Stomach (tissue), 8 donors: ENCODE measurements at regions not wholly inside any gene's neighbourhood (a gene's known extent, or its start where the extent isn't known, plus 50 kb on each side); places are given as distances from the start of the nearest gene placed in this dataset.

Source experiments
- DNase-seq, 2 donors: peaks; one replicate each; pipeline versions ENCODE4 v3.0.0 to v3.0.0-alpha.2; 2013 to 2019
- H3K27ac ChIP-seq, 5 donors: fragments of 200-600 bp in 4 of 5; sonication (generic) in 4 of 5; one replicate each; pipeline ENCODE4 v1.5.1; 2013 to 2019; ENCODE audit warnings: mild to moderate bottlenecking in 1 of 5, moderate library complexity in 1 of 5
- H3K27me3 ChIP-seq, 3 donors: fragments of 200-600 bp; sonication (generic); one replicate each; pipeline ENCODE4 v1.5.1; 2017 to 2019; ENCODE audit warnings: mixed run types in 1 of 3
- H3K36me3 ChIP-seq, 4 donors: fragments of 200-600 bp; sonication (generic); 1 replicate in 3 of 4; 2 replicates in 1 of 4; pipeline ENCODE4 v1.5.1; 2016 to 2019
- H3K4me1 ChIP-seq, 4 donors: fragments of 200-600 bp; sonication (generic); one replicate each; pipeline ENCODE4 v1.5.1; 2016 to 2019
- H3K4me3 ChIP-seq, 4 donors: fragments of 200-600 bp; sonication (generic) in 3 of 4; one replicate each; pipeline ENCODE4 v1.5.1; 2016 to 2019; ENCODE audit warnings: mild to moderate bottlenecking in 1 of 4
- H3K9me3 ChIP-seq, 4 donors: fragments of 200-600 bp; sonication (generic); one replicate each; pipeline ENCODE4 v1.5.1; 2016 to 2019
- CTCF ChIP-seq, 7 experiments: fragments of 450-650 bp in 4 of 7; fragments of 200-600 bp in 3 of 7; sonication (generic) in 3 of 7; IDR thresholded peaks; one replicate each; pipeline ENCODE4 v1.5.1; 2016 to 2019; ENCODE audit warnings: antibody characterized with exemption in 7 of 7, control low read depth in 2 of 7, mild to moderate bottlenecking in 1 of 7
- EP300 ChIP-seq: sonication (generic); formaldehyde crosslinking; IDR thresholded peaks from one replicate; pipeline ENCODE4 v1.6.1; 2017; ENCODE audit warnings: antibody characterized with exemption
- POLR2A ChIP-seq, 4 donors: fragments of 450-650 bp; IDR thresholded peaks; one replicate each; pipeline ENCODE4 v1.6.1; 2016; ENCODE audit warnings: antibody characterized with exemption in 4 of 4, control low read depth in 2 of 4, mild to moderate bottlenecking in 1 of 4, moderate library complexity in 1 of 4
- POLR2AphosphoS5 ChIP-seq, 3 donors: sonication (generic); formaldehyde crosslinking; IDR thresholded peaks; one replicate each; pipeline ENCODE4 v1.6.1; 2016; ENCODE audit warnings: antibody characterized with exemption in 3 of 3
- WGBS, 5 donors: extraction: QIAGEN DNeasy Blood & Tissue Kit in 3 of 5; methylation state at CpG; one replicate each; pipeline versions ENCODE4 v1.1.5 to v1.1.7; 2013 to 2018; 5-methylcytosine and 5-hydroxymethylcytosine counted together
- intact Hi-C: fragments of 100-400 bp; cut with DNase I; formaldehyde crosslinking; loops from one replicate; pipeline ENCODE4 v1.15.1; 2023; ENCODE audit warnings: low total_unique reads
- donor health status: healthy with polysubstance abuse.
- donor health status: Bipolar disorder and iron deficiency.
- donor health status: healthy.

DNA sequence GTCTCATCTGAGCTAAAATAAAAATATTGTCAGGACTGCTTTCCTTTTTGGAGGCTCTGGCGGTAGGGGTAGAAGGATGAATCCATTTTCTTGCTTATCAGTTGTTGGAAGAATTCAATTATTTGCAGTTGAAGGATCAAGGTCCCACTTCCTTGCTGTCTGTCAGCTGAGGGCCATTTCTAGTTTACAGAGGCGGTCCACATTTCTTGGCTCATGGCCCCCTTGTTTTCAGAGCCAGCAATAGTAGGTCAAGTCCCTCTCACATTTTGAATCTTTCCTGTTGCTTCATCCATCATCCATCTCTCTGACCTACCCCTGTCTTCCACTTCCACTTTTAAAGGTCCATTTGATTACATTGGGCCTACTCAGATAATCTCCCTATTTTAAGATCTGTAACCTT is 1099.3 kb upstream of the DIAPH2 start:
- H3K36me3 ChIP-seq: no peaks in the 10 kb centered on the region
- no peaks in the 10 kb centered on the region for H3K27me3 ChIP-seq
- WGBS, 5 donors: 70 to 80% (median 73%) methylated on average over 2 of the region's 2 CpGs
- no peaks in the 10 kb centered on the region for H3K9me3 ChIP-seq
- H3K27ac ChIP-seq: no peak overlapping the region
- H3K4me3 ChIP-seq: no peak overlapping the region
- DNase-seq: no peak
- intact Hi-C loops: no loop called here
- H3K4me1 ChIP-seq: no peaks in the 10 kb centered on the region
- TF ChIP-seq EP300 (no peak), POLR2AphosphoS5 (IDR thresholded peaks at IDR 0.05) (no peak), POLR2A (IDR thresholded peaks at IDR 0.05) (no peak), CTCF (IDR thresholded peaks at IDR 0.05) (no peak)

DNA sequence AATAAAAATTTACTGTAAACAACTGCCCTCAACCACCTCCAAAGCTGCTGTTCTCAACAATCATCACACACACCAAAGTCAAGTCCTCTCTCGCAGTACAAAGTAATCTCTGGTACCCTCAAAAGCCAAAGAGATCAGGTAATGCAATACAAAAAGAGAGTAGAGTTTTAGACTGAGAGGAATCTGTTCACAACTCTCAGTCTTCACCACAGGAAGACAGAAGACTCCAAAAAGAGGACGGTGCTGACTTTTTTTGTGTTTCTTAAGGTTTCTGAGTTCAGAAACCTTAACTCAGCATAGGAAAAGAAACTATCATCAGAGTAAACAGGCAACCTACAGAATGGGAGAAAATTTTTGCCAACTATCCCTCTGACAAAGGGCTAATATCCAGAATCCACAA is 1072.3 kb upstream of the DIAPH2 start:
- Histone ChIP-seq H3K36me3 (no peaks in the 10 kb centered on the region), H3K27ac (no peak overlapping the region), H3K4me3 (no peak overlapping the region), H3K9me3 (peaks cover 0 to 20% (median 9%) of the 10 kb centered on the region in 4 donors), H3K4me1 (no peaks in the 10 kb centered on the region), H3K27me3 (no peaks in the 10 kb centered on the region)
- 65 to 85% (median 80%) methylated on average over 2 of the region's 2 CpGs for WGBS, 5 donors
- DNase-seq: no peak
- TF ChIP-seq EP300: no peak
- no peak for TF ChIP-seq POLR2A (IDR thresholded peaks at IDR 0.05)
- no peak for TF ChIP-seq POLR2AphosphoS5 (IDR thresholded peaks at IDR 0.05)
- TF ChIP-seq CTCF (IDR thresholded peaks at IDR 0.05): no peak
- intact Hi-C loops: no loop called here

GRCh38 chrX:95622200-95622599 is 1062.4 kb upstream of the DIAPH2 start:
- Histone ChIP-seq H3K9me3 (no peaks in the 10 kb centered on the region), H3K27me3 (no peaks in the 10 kb centered on the region), H3K4me3 (no peak overlapping the region), H3K27ac (no peak overlapping the region), H3K36me3 (no peaks in the 10 kb centered on the region), H3K4me1 (no peaks in the 10 kb centered on the region)
- DNase-seq: no peak
- intact Hi-C loops: no loop called here
- no peak for TF ChIP-seq POLR2AphosphoS5 (IDR thresholded peaks at IDR 0.05)
- no peak for TF ChIP-seq CTCF (IDR thresholded peaks at IDR 0.05)
- WGBS, 5 donors: 55 to 67% (median 66%) methylated on average over 5 of the region's 5 CpGs

DNA sequence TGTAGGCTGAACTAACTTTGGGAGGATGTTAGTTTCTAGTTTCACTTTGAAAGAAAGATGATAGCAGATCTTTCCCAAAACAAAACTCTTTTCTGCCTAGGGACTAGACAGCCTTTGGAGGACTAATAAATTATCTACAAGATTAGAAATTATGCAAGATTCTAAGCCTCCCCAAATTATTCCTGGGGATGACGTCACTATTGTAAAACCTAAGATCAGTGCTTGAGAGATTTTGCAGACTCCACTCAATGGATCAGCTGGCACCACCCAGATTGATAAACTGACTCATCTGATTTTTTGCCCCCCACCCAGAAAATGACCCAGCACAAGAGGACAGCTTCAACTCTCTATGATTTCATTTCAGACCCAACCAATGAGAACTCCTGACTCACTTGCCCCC is 1057.9 kb upstream of the DIAPH2 start:
- Histone ChIP-seq H3K4me1 (no peaks in the 10 kb centered on the region), H3K36me3 (no peaks in the 10 kb centered on the region), H3K4me3 (no peak overlapping the region), H3K9me3 (peaks cover 0 to 5% (median 2%) of the 10 kb centered on the region in 4 donors), H3K27me3 (no peaks in the 10 kb centered on the region), H3K27ac (no peak overlapping the region)
- WGBS, 5 donors: 62 to 94% (median 80%) methylated on average over 1 of the region's 1 CpG
- intact Hi-C loops: no loop called here
- no peak for DNase-seq
- TF ChIP-seq CTCF (IDR thresholded peaks at IDR 0.05) (no peak), EP300 (no peak), POLR2AphosphoS5 (IDR thresholded peaks at IDR 0.05) (no peak), POLR2A (IDR thresholded peaks at IDR 0.05) (no peak)
